ENCODE measurements at regions not wholly inside any gene's neighbourhood (a gene's known extent, or its start where the extent isn't known, plus 50 kb on each side); places are given as distances from the start of the nearest gene placed in this dataset.

DNA sequence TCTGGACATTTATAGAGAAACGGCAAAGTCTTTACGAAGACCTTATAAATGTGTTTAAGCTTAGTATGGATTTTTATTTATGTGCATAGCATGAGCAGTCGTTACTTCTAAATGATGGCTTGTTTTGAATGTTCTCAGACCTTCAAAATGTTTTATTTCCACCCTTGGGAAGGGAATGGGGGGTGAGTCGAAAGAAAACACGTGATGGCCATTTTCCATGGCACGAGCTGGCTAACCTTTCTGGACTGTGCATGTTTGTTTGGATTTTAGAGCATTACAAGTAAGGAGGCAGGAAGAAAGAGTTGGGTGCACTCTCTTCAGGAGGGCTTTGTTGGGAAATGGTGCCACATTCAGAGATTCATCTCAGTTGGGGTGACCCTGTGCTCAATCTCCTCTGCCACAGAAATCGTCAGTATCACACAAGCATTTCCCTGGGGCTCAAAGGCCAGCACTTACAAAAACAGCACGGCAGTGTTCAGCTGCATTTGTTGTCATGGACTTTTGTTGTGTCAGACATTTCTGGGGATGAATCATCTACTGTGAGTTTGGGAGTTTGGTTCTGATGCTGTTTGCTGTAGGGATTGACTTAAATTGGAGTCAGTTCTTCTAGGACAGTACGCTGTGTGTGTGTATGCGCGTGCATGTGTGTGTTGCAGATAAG is 52.3 kb upstream of the ADAMTS9 start:
- DNase-seq (ENCODE audit: low read depth) = no peak
- TF ChIP-seq, protein P1, sequence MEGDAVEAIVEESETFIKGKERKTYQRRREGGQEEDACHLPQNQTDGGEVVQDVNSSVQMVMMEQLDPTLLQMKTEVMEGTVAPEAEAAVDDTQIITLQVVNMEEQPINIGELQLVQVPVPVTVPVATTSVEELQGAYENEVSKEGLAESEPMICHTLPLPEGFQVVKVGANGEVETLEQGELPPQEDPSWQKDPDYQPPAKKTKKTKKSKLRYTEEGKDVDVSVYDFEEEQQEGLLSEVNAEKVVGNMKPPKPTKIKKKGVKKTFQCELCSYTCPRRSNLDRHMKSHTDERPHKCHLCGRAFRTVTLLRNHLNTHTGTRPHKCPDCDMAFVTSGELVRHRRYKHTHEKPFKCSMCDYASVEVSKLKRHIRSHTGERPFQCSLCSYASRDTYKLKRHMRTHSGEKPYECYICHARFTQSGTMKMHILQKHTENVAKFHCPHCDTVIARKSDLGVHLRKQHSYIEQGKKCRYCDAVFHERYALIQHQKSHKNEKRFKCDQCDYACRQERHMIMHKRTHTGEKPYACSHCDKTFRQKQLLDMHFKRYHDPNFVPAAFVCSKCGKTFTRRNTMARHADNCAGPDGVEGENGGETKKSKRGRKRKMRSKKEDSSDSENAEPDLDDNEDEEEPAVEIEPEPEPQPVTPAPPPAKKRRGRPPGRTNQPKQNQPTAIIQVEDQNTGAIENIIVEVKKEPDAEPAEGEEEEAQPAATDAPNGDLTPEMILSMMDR (IDR thresholded peaks at IDR 0.05; ENCODE audit: insufficient read depth, low read length, severe bottlenecking) = no peak
- no peaks in the 10 kb centered on the region for H3K36me3 ChIP-seq (ENCODE audit: control insufficient read depth, insufficient read depth, low read length)
- FAIRE-seq = no peak
- H3K27me3 ChIP-seq (ENCODE audit: control insufficient read depth, insufficient read depth, low read length) = no peaks in the 10 kb centered on the region
- no peak overlapping the region for H3K4me3 ChIP-seq (ENCODE audit: low read depth, low read length)

All from bronchial epithelial cell (primary cell).